CD4-positive, alpha-beta T cell treated with Interleukin-10 for 1 hour (primary cell): ENCODE measurements at regions not wholly inside any gene's neighbourhood (a gene's known extent, or its start where the extent isn't known, plus 50 kb on each side); places are given as distances from the start of the nearest gene placed in this dataset.

Experiments used
- DNase-seq: peaks from one replicate; pipeline ENCODE4 v3.0.0-alpha.2; 2020

- DNase-seq, result no peak
These were observed 438.1 kb upstream of the ST6GAL2 start for GRCh38 chr2:107323946-107324565.

GRCh38 chr2:107325981-107326786, 440.2 kb upstream of the ST6GAL2 start:
- no peak for DNase-seq

GRCh38 chr2:107334306-107334705, 448.3 kb upstream of the ST6GAL2 start:
- DNase-seq, result no peak

GRCh38 chr2:107336526-107336925, 450.6 kb upstream of the ST6GAL2 start:
- no peak for DNase-seq

GRCh38 chr2:107337209-107337898, 451.4 kb upstream of the ST6GAL2 start:
- DNase-seq, result no peak

- no peak for DNase-seq
These were observed 452.1 kb upstream of the ST6GAL2 start for GRCh38 chr2:107338059-107338458.

- no peak for DNase-seq
These were observed 452.6 kb upstream of the ST6GAL2 start for GRCh38 chr2:107338571-107338970.

- no peak for DNase-seq
These were observed 455.0 kb upstream of the ST6GAL2 start for GRCh38 chr2:107340955-107341354.

- DNase-seq, result no peak
These were observed 463.4 kb upstream of the ST6GAL2 start for GRCh38 chr2:107349329-107349728.

- no peak for DNase-seq
These were observed 468.2 kb upstream of the ST6GAL2 start for GRCh38 chr2:107354175-107354574.

- no peak for DNase-seq
These were observed 468.3 kb upstream of the RGPD4 start for GRCh38 chr2:107358362-107358761.

GRCh38 chr2:107359021-107359420, 467.7 kb upstream of the RGPD4 start:
- DNase-seq, result no peak

- no peak for DNase-seq
These were observed 464.8 kb upstream of the RGPD4 start for GRCh38 chr2:107361751-107362381.

GRCh38 chr2:107362993-107363392, 463.7 kb upstream of the RGPD4 start:
- no peak for DNase-seq

GRCh38 chr2:107363806-107364205, 462.9 kb upstream of the RGPD4 start:
- no peak for DNase-seq

- DNase-seq, result no peak
These were observed 462.2 kb upstream of the RGPD4 start for GRCh38 chr2:107364361-107364950.

GRCh38 chr2:107374249-107374648, 452.4 kb upstream of the RGPD4 start:
- no peak for DNase-seq

- no peak for DNase-seq
These were observed 449.8 kb upstream of the RGPD4 start for GRCh38 chr2:107376909-107377308.

- DNase-seq, result no peak
These were observed 445.8 kb upstream of the RGPD4 start for GRCh38 chr2:107380912-107381311.

GRCh38 chr2:107383691-107384090, 443.0 kb upstream of the RGPD4 start:
- DNase-seq, result no peak

GRCh38 chr2:107384422-107384821, 442.3 kb upstream of the RGPD4 start:
- no peak for DNase-seq

GRCh38 chr2:107385921-107386320, 440.8 kb upstream of the RGPD4 start:
- no peak for DNase-seq

- no peak for DNase-seq
These were observed 434.4 kb upstream of the RGPD4 start for GRCh38 chr2:107392241-107392704.
